H9 (cell line): ENCODE measurements at regions not wholly inside any gene's neighbourhood (a gene's known extent, or its start where the extent isn't known, plus 50 kb on each side); places are given as distances from the start of the nearest gene placed in this dataset.

Source experiments
- DNase-seq: peaks from one replicate; pipeline ENCODE4 v3.0.0-alpha.2; 2017
- H2AFZ ChIP-seq: one replicate; pipeline ENCODE4 v1.6.1; 2013; ENCODE audit warnings: mild to moderate bottlenecking, low read length, control low read depth, moderate library complexity
- H2AK5ac ChIP-seq: 2 replicates; pipeline ENCODE4 v1.6.1; 2013; ENCODE audit warnings: low read length, control low read depth, mixed read lengths; ENCODE audit not compliant: insufficient read length
- H2BK120ac ChIP-seq: one replicate; pipeline ENCODE4 v1.6.1; 2013; ENCODE audit warnings: low read depth, mild to moderate bottlenecking, low read length, control low read depth, inconsistent platforms; ENCODE audit not compliant: poor library complexity, severe bottlenecking
- H2BK12ac ChIP-seq: 2 replicates; pipeline ENCODE4 v1.6.1; 2013; ENCODE audit warnings: low read length, control low read depth, mixed read lengths, low read depth; ENCODE audit not compliant: insufficient read length
- H2BK15ac ChIP-seq: 2 replicates; pipeline ENCODE4 v1.6.1; 2013; ENCODE audit warnings: low read depth, low read length, control low read depth
- H2BK20ac ChIP-seq: one replicate; pipeline ENCODE4 v1.6.1; 2013; ENCODE audit warnings: low read depth, mild to moderate bottlenecking, low read length, control low read depth, inconsistent platforms; ENCODE audit not compliant: poor library complexity, severe bottlenecking
- H2BK5ac ChIP-seq: 2 replicates; pipeline ENCODE4 v1.6.1; 2013; ENCODE audit warnings: low read length, control low read depth, mixed read lengths; ENCODE audit not compliant: insufficient read length
- H3K14ac ChIP-seq: 2 replicates; pipeline ENCODE4 v1.6.1; 2013; ENCODE audit warnings: low read length, control low read depth; ENCODE audit not compliant: insufficient read depth
- H3K18ac ChIP-seq: 2 replicates; pipeline ENCODE4 v1.6.1; 2013; ENCODE audit warnings: low read depth, mild to moderate bottlenecking, mixed read lengths, low read length, control low read depth; ENCODE audit not compliant: insufficient read length
- H3K23ac ChIP-seq: 2 replicates; pipeline ENCODE4 v1.6.1; 2013; ENCODE audit warnings: low read length, control low read depth, mixed read lengths, low read depth; ENCODE audit not compliant: insufficient read length
- H3K23me2 ChIP-seq: 2 replicates; pipeline ENCODE4 v1.6.1; 2013; ENCODE audit warnings: low read depth, mild to moderate bottlenecking, mixed read lengths, low read length, control low read depth; ENCODE audit not compliant: insufficient read length, poor library complexity, severe bottlenecking
- H3K27ac ChIP-seq: 2 replicates; pipeline ENCODE4 v1.5.1; 2013; ENCODE audit warnings: low read length, control low read depth, mixed read lengths, low read depth; ENCODE audit not compliant: insufficient read length
- H3K27me3 ChIP-seq: 2 replicates; pipeline ENCODE4 v1.6.1; 2013; ENCODE audit warnings: low read length, control low read depth, inconsistent platforms; ENCODE audit not compliant: insufficient read depth
- H3K4ac ChIP-seq: 2 replicates; pipeline ENCODE4 v1.6.1; 2013; ENCODE audit warnings: low read depth, mild to moderate bottlenecking, control low read depth, inconsistent platforms, low read length, moderate library complexity
- H3K4me1 ChIP-seq: 2 replicates; pipeline ENCODE4 v1.6.1; 2013; ENCODE audit warnings: low read length, control low read depth, inconsistent platforms; ENCODE audit not compliant: insufficient read depth
- H3K4me2 ChIP-seq: 2 replicates; pipeline ENCODE4 v1.6.1; 2013; ENCODE audit warnings: low read length, control low read depth, mixed read lengths; ENCODE audit not compliant: insufficient read length, insufficient read depth
- H3K56ac ChIP-seq: 2 replicates; pipeline ENCODE4 v1.6.1; 2013; ENCODE audit warnings: low read depth, mild to moderate bottlenecking, mixed read lengths, low read length, control low read depth; ENCODE audit not compliant: insufficient read length
- H3K79me1 ChIP-seq: 2 replicates; pipeline ENCODE4 v1.6.1; 2013; ENCODE audit warnings: low read depth, mild to moderate bottlenecking, moderate library complexity, low read length, control low read depth, inconsistent platforms; ENCODE audit not compliant: insufficient read depth, poor library complexity, severe bottlenecking
- H3K79me2 ChIP-seq: 2 replicates; pipeline ENCODE4 v1.6.1; 2013; ENCODE audit warnings: low read length, control low read depth, inconsistent platforms; ENCODE audit not compliant: insufficient read depth
- H3K9ac ChIP-seq: 2 replicates; pipeline ENCODE4 v1.6.1; 2013; ENCODE audit warnings: low read length, control low read depth, mixed read lengths; ENCODE audit not compliant: insufficient read length; ENCODE audit errors: extremely low read depth
- H3K9me3 ChIP-seq: one replicate; pipeline ENCODE4 v1.6.1; 2013; ENCODE audit warnings: low read depth, low read length, inconsistent platforms; ENCODE audit not compliant: control insufficient read depth
- H3T11ph ChIP-seq: one replicate; pipeline ENCODE4 v1.6.1; 2013; ENCODE audit warnings: mild to moderate bottlenecking, low read length, control low read depth, inconsistent platforms
- H4K20me1 ChIP-seq: one replicate; pipeline ENCODE4 v1.6.1; 2013; ENCODE audit not compliant: control insufficient read depth, insufficient read length, insufficient read depth
- H4K5ac ChIP-seq: 2 replicates; pipeline ENCODE4 v1.6.1; 2013; ENCODE audit warnings: low read depth, mild to moderate bottlenecking, mixed read lengths, low read length, control low read depth; ENCODE audit not compliant: insufficient read length
- H4K8ac ChIP-seq: replicated peaks from 2 replicates; pipeline ENCODE4 v1.6.1; 2013; ENCODE audit warnings: low read length, control low read depth, mixed read lengths, low read depth; ENCODE audit not compliant: insufficient read length
- H4K91ac ChIP-seq: 2 replicates; pipeline ENCODE4 v1.6.1; 2013; ENCODE audit warnings: low read depth, mild to moderate bottlenecking, moderate library complexity, mixed read lengths, low read length, control low read depth; ENCODE audit not compliant: insufficient read length
- H3K27ac Mint-ChIP-seq, 3 experiments: 2 replicates in 2 of 3; 3 replicates in 1 of 3; pipeline ENCODE4 v1.8.0; 2020 to 2021; ENCODE audit warnings: mixed read lengths in 3 of 3, mild to moderate bottlenecking in 1 of 3, moderate library complexity in 1 of 3
- H3K27me3 Mint-ChIP-seq: 2 replicates; pipeline ENCODE4 v1.8.0; 2021; ENCODE audit warnings: low read depth, mild to moderate bottlenecking, moderate library complexity, mixed read lengths
- H3K36me3 Mint-ChIP-seq, 3 experiments: 2 replicates in 2 of 3; 3 replicates in 1 of 3; pipeline ENCODE4 v1.8.0; 2020 to 2021; ENCODE audit warnings: low read depth in 3 of 3, mixed read lengths in 3 of 3; ENCODE audit not compliant: insufficient read depth in 1 of 3
- H3K4me1 Mint-ChIP-seq, 2 experiments: 2 replicates each; pipeline ENCODE4 v1.8.0; 2020; ENCODE audit warnings: mixed read lengths in 2 of 2
- H3K4me3 Mint-ChIP-seq, 2 experiments: 2 replicates in 1 of 2; 3 replicates in 1 of 2; pipeline ENCODE4 v1.8.0; 2020 to 2021; ENCODE audit warnings: mild to moderate bottlenecking in 2 of 2, mixed read lengths in 2 of 2, moderate library complexity in 1 of 2
- H3K9me3 Mint-ChIP-seq, 2 experiments: 2 replicates in 1 of 2; 3 replicates in 1 of 2; pipeline ENCODE4 v1.8.0; 2020; ENCODE audit warnings: mild to moderate bottlenecking in 2 of 2, mixed read lengths in 2 of 2, moderate library complexity in 1 of 2
- CTCF ChIP-seq: fragments of 200-600 bp; sonication (generic); conservative IDR thresholded peaks from 3 replicates; pipeline ENCODE4 v1.8.0; 2021; ENCODE audit warnings: antibody characterized with exemption, mild to moderate bottlenecking
- WGBS: extraction: QIAGEN DNeasy Blood & Tissue Kit; methylation state at CpG from one replicate; pipeline ENCODE4 v1.1.7; 2013; ENCODE audit warnings: missing lambda C conversion rate, low lambda C conversion rate, mixed read lengths; ENCODE audit not compliant: insufficient read length; ENCODE audit errors: extremely low coverage; 5-methylcytosine and 5-hydroxymethylcytosine counted together

GRCh38 chr11:90558328-90558865 is 335.5 kb upstream of the CHORDC1 start:
- Histone ChIP-seq H2BK20ac (no peak overlapping the region), H2AK5ac (no peak overlapping the region), H3K9ac (no peak overlapping the region), H2AFZ (no peak overlapping the region), H3T11ph (no peak overlapping the region), H4K5ac (no peak overlapping the region), H2BK120ac (no peak overlapping the region), H2BK12ac (no peak overlapping the region), H3K23me2 (no peaks in the 10 kb centered on the region), H3K14ac (no peak overlapping the region; the same call in 1 of the 2 replicates), H3K9me3 (no peaks in the 10 kb centered on the region), H3K27ac (no peak overlapping the region), H4K20me1 (no peaks in the 10 kb centered on the region), H4K8ac (no peak overlapping the region), H3K18ac (no peak overlapping the region), H3K79me2 (no peaks in the 10 kb centered on the region), H3K23ac (no peak overlapping the region), H3K4me1 (no peaks in the 10 kb centered on the region), H3K79me1 (no peaks in the 10 kb centered on the region), H3K27me3 (no peaks in the 10 kb centered on the region), H3K4ac (no peak overlapping the region), H2BK5ac (no peak overlapping the region), H2BK15ac (no peak overlapping the region), H3K56ac (no peak overlapping the region), H3K4me2 (no peak overlapping the region), H4K91ac (no peak overlapping the region)
- Mint-ChIP-seq H3K4me1 (peaks cover 0 to 3% of the 10 kb centered on the region in 2 experiments; a peak in 1 of 4 replicates), H3K36me3 (no peaks in the 10 kb centered on the region; a peak in 1 of 7 replicates), H3K27me3 (no peaks in the 10 kb centered on the region), H3K27ac (no peak overlapping the region), H3K9me3 (no peaks in the 10 kb centered on the region), H3K4me3 (no peak overlapping the region; a peak in 1 of 5 replicates)
- no peak for DNase-seq
- TF ChIP-seq CTCF = no peak
- no CpG with 5 or more reads among the region's 4 CpGs for WGBS
